OCI-LY1 (cell line): ENCODE measurements at regions not wholly inside any gene's neighbourhood (a gene's known extent, or its start where the extent isn't known, plus 50 kb on each side); places are given as distances from the start of the nearest gene placed in this dataset.
"Not testable (repeated sequence)": the region's sequence is repeated elsewhere in the genome, so short reads cannot be mapped to it uniquely, and the experiment has no call there.

ENCODE experiments used
- H2AFZ ChIP-seq: fragments of 200-600 bp; sonication (generic), shearing (Covaris generic); 2 replicates; pipeline ENCODE4 v1.6.0; 2014; ENCODE audit warnings: antibody characterized with exemption, mild to moderate bottlenecking, low read length
- H3F3A ChIP-seq: fragments of 200-600 bp; sonication (generic), shearing (Covaris generic); 2 replicates; pipeline ENCODE4 v1.6.0; 2014; ENCODE audit warnings: mild to moderate bottlenecking, antibody characterized with exemption, low read length, moderate library complexity; ENCODE audit not compliant: insufficient read depth
- H3K27ac ChIP-seq: fragments of 200-600 bp; sonication (generic); 2 replicates; pipeline ENCODE4 v1.5.1; 2014; ENCODE audit warnings: low read length, mixed run types, mild to moderate bottlenecking, low read depth; ENCODE audit not compliant: poor library complexity, severe bottlenecking
- H3K27me3 ChIP-seq: fragments of 200-600 bp; sonication (generic); 2 replicates; pipeline ENCODE4 v1.6.0; 2014; ENCODE audit warnings: antibody characterized with exemption, mild to moderate bottlenecking, low read length, moderate library complexity; ENCODE audit not compliant: insufficient read depth
- H3K36me3 ChIP-seq: fragments of 200-600 bp; sonication (generic); 2 replicates; pipeline ENCODE4 v1.6.1; 2014; ENCODE audit warnings: mild to moderate bottlenecking, antibody characterized with exemption, low read length, moderate library complexity, mixed read lengths; ENCODE audit not compliant: insufficient read depth
- H3K4me1 ChIP-seq: fragments of 200-600 bp; sonication (generic); 2 replicates; pipeline ENCODE4 v1.5.1; 2014; ENCODE audit warnings: mild to moderate bottlenecking, low read length, moderate library complexity; ENCODE audit not compliant: insufficient read depth, severe bottlenecking
- H3K4me2 ChIP-seq: fragments of 200-600 bp; sonication (generic), shearing (Covaris generic); 2 replicates; pipeline ENCODE4 v1.6.1; 2014; ENCODE audit warnings: low read length
- H3K4me3 ChIP-seq: fragments of 200-600 bp; sonication (generic); 2 replicates; pipeline ENCODE4 v1.5.1; 2014; ENCODE audit warnings: low read length, low read depth, mild to moderate bottlenecking, mixed read lengths; ENCODE audit not compliant: poor library complexity, severe bottlenecking
- H3K79me2 ChIP-seq: fragments of 200-600 bp; shearing (Covaris generic); 2 replicates; pipeline ENCODE4 v1.6.1; 2016; ENCODE audit warnings: mixed run types, low read length, mixed read lengths; ENCODE audit not compliant: insufficient read depth
- H3K9ac ChIP-seq: fragments of 200-600 bp; sonication (generic), shearing (Covaris generic); 2 replicates; pipeline ENCODE4 v1.6.1; 2014; ENCODE audit warnings: mild to moderate bottlenecking, low read length, mixed read lengths
- H3K9me2 ChIP-seq: fragments of 200-600 bp; sonication (generic), shearing (Covaris generic); 2 replicates; pipeline ENCODE4 v1.6.1; 2014; ENCODE audit warnings: low read depth, mild to moderate bottlenecking, low read length, mixed read lengths
- H3K9me3 ChIP-seq: fragments of 200-600 bp; shearing (Covaris generic); 2 replicates; pipeline ENCODE4 v1.6.1; 2014; ENCODE audit warnings: low read length, mixed read lengths
- H4K20me1 ChIP-seq: fragments of 200-600 bp; sonication (generic), shearing (Covaris generic); 2 replicates; pipeline ENCODE4 v1.6.0; 2016; ENCODE audit warnings: mild to moderate bottlenecking, low read length; ENCODE audit not compliant: insufficient read depth
- CTCF ChIP-seq: fragments of 200-600 bp; sonication (generic), shearing (Covaris generic); IDR thresholded peaks from 2 replicates; pipeline ENCODE4 v1.5.1; 2017; ENCODE audit warnings: mild to moderate bottlenecking, antibody characterized with exemption, low read length, moderate library complexity, mixed read lengths
- EZH2 ChIP-seq: fragments of 200-600 bp; sonication (generic), shearing (Covaris generic); IDR thresholded peaks from 2 replicates; pipeline ENCODE4 v1.8.0; 2017; ENCODE audit warnings: borderline replicate concordance, mixed run types, mild to moderate bottlenecking, antibody characterized with exemption, low read length, moderate library complexity, mixed read lengths

- Histone ChIP-seq H3K4me3 (no peak overlapping the region), H2AFZ (no peak overlapping the region), H3K79me2 (no peaks in the 10 kb centered on the region), H3K4me2 (no peak overlapping the region), H3K36me3 (no peaks in the 10 kb centered on the region), H3K9me3 (no peaks in the 10 kb centered on the region), H3K27me3 (no peaks in the 10 kb centered on the region), H3K9me2 (no peaks in the 10 kb centered on the region), H3K4me1 (no peaks in the 10 kb centered on the region), H4K20me1 (no peaks in the 10 kb centered on the region), H3F3A (no peaks in the 10 kb centered on the region), H3K9ac (no peak overlapping the region), H3K27ac (no peak overlapping the region)
- TF ChIP-seq EZH2 (no peak), CTCF (no peak)
These were observed 210.4 kb upstream of the RFX3 start for GRCh38 chr9:3736161-3736560.

GRCh38 chr9:3735251-3735650 is 209.4 kb upstream of the RFX3 start:
- no peaks in the 10 kb centered on the region for H3K9me2 ChIP-seq
- H3K9me3 ChIP-seq, result no peaks in the 10 kb centered on the region
- no peak overlapping the region for H3K9ac ChIP-seq
- H3K4me2 ChIP-seq, result no peak overlapping the region
- H3K27ac ChIP-seq, result no peak overlapping the region
- H3F3A ChIP-seq, result no peaks in the 10 kb centered on the region
- no peaks in the 10 kb centered on the region for H3K4me1 ChIP-seq
- no peaks in the 10 kb centered on the region for H3K79me2 ChIP-seq
- no peaks in the 10 kb centered on the region for H3K27me3 ChIP-seq
- no peaks in the 10 kb centered on the region for H3K36me3 ChIP-seq
- no peak for TF ChIP-seq CTCF
- TF ChIP-seq EZH2, result no peak
- no peak overlapping the region for H2AFZ ChIP-seq
- H3K4me3 ChIP-seq, result no peak overlapping the region
- H4K20me1 ChIP-seq, result no peaks in the 10 kb centered on the region

- H3K4me2 ChIP-seq, H3K27ac ChIP-seq, H3K9me2 ChIP-seq, H3K27me3 ChIP-seq, H3K36me3 ChIP-seq, H3K79me2 ChIP-seq, H3K4me1 ChIP-seq, H3K9me3 ChIP-seq, H3K9ac ChIP-seq, H3F3A ChIP-seq, H2AFZ ChIP-seq, H3K4me3 ChIP-seq, H4K20me1 ChIP-seq: not testable (repeated sequence)
These were observed 207.9 kb upstream of the RFX3 start for GRCh38 chr9:3733527-3734262.

- Histone ChIP-seq H4K20me1 (no peaks in the 10 kb centered on the region), H3K9me3 (no peaks in the 10 kb centered on the region), H3K9ac (no peak overlapping the region), H3F3A (no peaks in the 10 kb centered on the region), H3K27ac (no peak overlapping the region), H3K4me2 (no peak overlapping the region), H3K27me3 (no peaks in the 10 kb centered on the region), H2AFZ (no peak overlapping the region), H3K4me3 (no peak overlapping the region), H3K4me1 (no peaks in the 10 kb centered on the region), H3K36me3 (no peaks in the 10 kb centered on the region), H3K9me2 (no peaks in the 10 kb centered on the region), H3K79me2 (no peaks in the 10 kb centered on the region)
- TF ChIP-seq CTCF, result no peak
- no peak for TF ChIP-seq EZH2
These were observed 207.2 kb upstream of the RFX3 start for GRCh38 chr9:3733039-3733408.
